ENCODE measurements at regions not wholly inside any gene's neighbourhood (a gene's known extent, or its start where the extent isn't known, plus 50 kb on each side); places are given as distances from the start of the nearest gene placed in this dataset.

DNA sequence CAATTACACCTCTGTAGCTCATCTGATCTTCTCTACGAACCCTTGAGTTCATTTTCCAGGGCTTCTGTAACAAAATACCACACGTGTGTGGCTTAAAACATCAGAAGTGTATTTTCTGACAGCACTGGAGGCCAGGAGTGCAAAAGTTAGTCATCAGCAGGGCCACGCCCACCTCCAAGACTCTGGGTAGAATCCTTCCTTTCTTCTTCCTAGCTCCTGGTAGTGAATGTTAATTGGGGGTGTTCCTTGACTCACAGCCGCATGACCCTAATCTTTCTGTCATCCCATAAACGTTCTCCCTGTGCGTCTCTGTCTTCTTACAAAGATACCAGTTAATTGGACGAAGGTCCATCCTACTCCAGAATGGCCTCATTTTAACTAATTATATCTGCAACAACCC lies 115.0 kb downstream of the TRIML1 start:
- TF ChIP-seq, protein P1, sequence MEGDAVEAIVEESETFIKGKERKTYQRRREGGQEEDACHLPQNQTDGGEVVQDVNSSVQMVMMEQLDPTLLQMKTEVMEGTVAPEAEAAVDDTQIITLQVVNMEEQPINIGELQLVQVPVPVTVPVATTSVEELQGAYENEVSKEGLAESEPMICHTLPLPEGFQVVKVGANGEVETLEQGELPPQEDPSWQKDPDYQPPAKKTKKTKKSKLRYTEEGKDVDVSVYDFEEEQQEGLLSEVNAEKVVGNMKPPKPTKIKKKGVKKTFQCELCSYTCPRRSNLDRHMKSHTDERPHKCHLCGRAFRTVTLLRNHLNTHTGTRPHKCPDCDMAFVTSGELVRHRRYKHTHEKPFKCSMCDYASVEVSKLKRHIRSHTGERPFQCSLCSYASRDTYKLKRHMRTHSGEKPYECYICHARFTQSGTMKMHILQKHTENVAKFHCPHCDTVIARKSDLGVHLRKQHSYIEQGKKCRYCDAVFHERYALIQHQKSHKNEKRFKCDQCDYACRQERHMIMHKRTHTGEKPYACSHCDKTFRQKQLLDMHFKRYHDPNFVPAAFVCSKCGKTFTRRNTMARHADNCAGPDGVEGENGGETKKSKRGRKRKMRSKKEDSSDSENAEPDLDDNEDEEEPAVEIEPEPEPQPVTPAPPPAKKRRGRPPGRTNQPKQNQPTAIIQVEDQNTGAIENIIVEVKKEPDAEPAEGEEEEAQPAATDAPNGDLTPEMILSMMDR (IDR thresholded peaks at IDR 0.05): no peak
- no peak for TF ChIP-seq POLR2A (IDR thresholded peaks at IDR 0.05)

Data from lower leg skin (tissue), 3 donors.